Muscle layer of duodenum (tissue), 2 donors: ENCODE measurements at regions not wholly inside any gene's neighbourhood (a gene's known extent, or its start where the extent isn't known, plus 50 kb on each side); places are given as distances from the start of the nearest gene placed in this dataset.

Experiments
- H3K27ac ChIP-seq: one replicate; pipeline ENCODE4 v1.7.0; 2013; ENCODE audit warnings: mild to moderate bottlenecking, low read length
- H3K27me3 ChIP-seq: one replicate; pipeline ENCODE4 v1.7.0; 2013; ENCODE audit warnings: low read depth, mild to moderate bottlenecking, control low read depth, low read length
- H3K36me3 ChIP-seq, 2 donors: one replicate each; pipeline ENCODE4 v1.7.0; 2013; ENCODE audit warnings: low read length in 2 of 2, control low read depth in 1 of 2, mild to moderate bottlenecking in 1 of 2; ENCODE audit not compliant: insufficient read depth in 2 of 2, control insufficient read depth in 1 of 2
- H3K4me1 ChIP-seq, 2 donors: one replicate each; pipeline ENCODE4 v1.7.0; 2013; ENCODE audit warnings: low read length in 2 of 2, mild to moderate bottlenecking in 2 of 2, control low read depth in 1 of 2, moderate library complexity in 1 of 2; ENCODE audit not compliant: insufficient read depth in 2 of 2, control insufficient read depth in 1 of 2
- H3K4me3 ChIP-seq, 2 donors: one replicate each; pipeline ENCODE4 v1.7.0; 2013; ENCODE audit warnings: low read length in 2 of 2, low read depth in 1 of 2, mild to moderate bottlenecking in 1 of 2
- H3K9me3 ChIP-seq, 2 donors: one replicate each; pipeline ENCODE4 v1.7.0; 2013; ENCODE audit warnings: low read length in 2 of 2, control low read depth in 1 of 2, mild to moderate bottlenecking in 1 of 2; ENCODE audit not compliant: control insufficient read depth in 1 of 2
- donor health status: healthy.

GRCh38 chr11:116413301-116414242 lies 359.2 kb downstream of the BUD13 start:
- H3K27ac ChIP-seq = no peak overlapping the region

GRCh38 chr11:116412118-116412889 lies 360.5 kb downstream of the BUD13 start:
- peaks cover 0 to 8% of the 10 kb centered on the region in 2 donors for H3K4me1 ChIP-seq
- no peak overlapping the region for H3K27ac ChIP-seq

More at GRCh38 chr11:116413301-116414242, 359.2 kb downstream of the BUD13 start:
- H3K4me3 ChIP-seq = no peak overlapping the region
- H3K27me3 ChIP-seq = no peaks in the 10 kb centered on the region
- H3K36me3 ChIP-seq = no peaks in the 10 kb centered on the region
- H3K9me3 ChIP-seq = no peaks in the 10 kb centered on the region
- H3K4me1 ChIP-seq = peaks cover 0 to 8% of the 10 kb centered on the region in 2 donors

GRCh38 chr11:116409238-116409637 lies 363.5 kb downstream of the BUD13 start:
- Histone ChIP-seq H3K27me3 (no peaks in the 10 kb centered on the region), H3K9me3 (no peaks in the 10 kb centered on the region), H3K4me3 (no peak overlapping the region), H3K27ac (no peak overlapping the region), H3K4me1 (peaks cover 0 to 5% of the 10 kb centered on the region in 2 donors), H3K36me3 (no peaks in the 10 kb centered on the region)

More at GRCh38 chr11:116412118-116412889, 360.5 kb downstream of the BUD13 start:
- H3K36me3 ChIP-seq = no peaks in the 10 kb centered on the region
- no peak overlapping the region for H3K4me3 ChIP-seq
- no peaks in the 10 kb centered on the region for H3K9me3 ChIP-seq
- H3K27me3 ChIP-seq = no peaks in the 10 kb centered on the region

DNA sequence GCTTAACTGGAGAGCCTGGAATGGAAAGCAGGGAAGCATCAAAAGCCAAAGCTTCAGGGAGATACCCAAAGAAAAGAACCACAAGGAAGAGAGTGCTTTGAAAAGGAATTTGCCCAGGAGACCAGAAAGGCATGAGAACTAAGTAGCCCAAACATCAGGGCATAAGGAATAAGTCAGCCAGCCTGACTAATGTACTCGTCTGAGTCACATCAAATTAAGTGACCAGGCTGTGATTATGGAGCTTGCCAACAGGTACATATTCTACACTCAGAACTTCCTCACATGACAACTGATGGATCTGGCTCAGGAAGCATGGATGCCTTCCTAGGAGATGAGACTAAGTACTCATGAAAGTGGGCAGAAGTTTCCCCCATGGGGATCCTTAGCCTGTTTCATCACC lies 366.7 kb downstream of the BUD13 start:
- no peaks in the 10 kb centered on the region for H3K9me3 ChIP-seq
- no peaks in the 10 kb centered on the region for H3K36me3 ChIP-seq
- H3K27ac ChIP-seq = no peak overlapping the region
- H3K27me3 ChIP-seq = no peaks in the 10 kb centered on the region
- no peak overlapping the region for H3K4me3 ChIP-seq
- H3K4me1 ChIP-seq = no peaks in the 10 kb centered on the region

- Histone ChIP-seq H3K36me3 (no peaks in the 10 kb centered on the region), H3K9me3 (no peaks in the 10 kb centered on the region), H3K4me3 (no peak overlapping the region), H3K27ac (no peak overlapping the region), H3K4me1 (no peaks in the 10 kb centered on the region), H3K27me3 (no peaks in the 10 kb centered on the region)
Observed at GRCh38 chr11:116404462-116404798, 368.4 kb downstream of the BUD13 start.

DNA sequence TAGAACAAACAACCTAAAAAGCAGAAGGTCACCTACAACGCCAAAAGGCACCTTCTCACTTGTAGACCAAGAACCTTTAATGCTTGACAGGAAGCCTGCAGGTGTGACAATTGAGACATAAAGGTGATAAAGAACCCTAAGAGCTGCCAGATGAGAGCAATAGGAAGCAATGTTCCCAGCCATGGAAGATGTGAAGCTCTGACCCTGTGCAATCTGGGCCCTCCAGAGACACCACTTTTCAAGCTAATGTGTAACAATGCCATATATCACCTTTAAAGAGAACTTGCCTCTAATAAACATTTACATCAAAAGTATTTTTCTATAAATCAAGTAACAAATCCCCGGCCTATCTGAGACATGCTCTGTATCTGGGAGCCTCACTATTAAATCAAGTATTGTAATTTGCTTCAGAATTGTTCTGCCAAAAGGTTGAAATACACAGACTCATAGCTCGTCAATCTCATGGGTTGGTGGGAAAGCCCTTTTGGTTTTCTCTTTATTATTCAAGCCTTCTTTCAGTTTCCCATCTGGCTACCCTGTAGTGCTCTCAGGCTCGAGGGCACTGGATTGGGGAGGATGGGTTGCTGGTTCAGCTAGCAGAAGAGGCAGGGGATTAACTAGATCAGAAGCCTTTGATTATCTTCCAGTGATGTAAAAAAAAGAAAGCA lies 368.9 kb downstream of the BUD13 start:
- Histone ChIP-seq H3K27me3 (no peaks in the 10 kb centered on the region), H3K4me1 (no peaks in the 10 kb centered on the region), H3K9me3 (no peaks in the 10 kb centered on the region), H3K36me3 (no peaks in the 10 kb centered on the region), H3K4me3 (no peak overlapping the region), H3K27ac (no peak overlapping the region)

- Histone ChIP-seq H3K36me3 (no peaks in the 10 kb centered on the region), H3K9me3 (no peaks in the 10 kb centered on the region), H3K27me3 (no peaks in the 10 kb centered on the region), H3K27ac (no peak overlapping the region), H3K4me1 (no peaks in the 10 kb centered on the region), H3K4me3 (no peak overlapping the region)
Observed at GRCh38 chr11:116400081-116400480, 372.7 kb downstream of the BUD13 start.

GRCh38 chr11:116397602-116398084 lies 375.1 kb downstream of the BUD13 start:
- H3K4me3 ChIP-seq = no peak overlapping the region
- no peaks in the 10 kb centered on the region for H3K4me1 ChIP-seq
- no peak overlapping the region for H3K27ac ChIP-seq
- no peaks in the 10 kb centered on the region for H3K27me3 ChIP-seq
- peaks cover 0 to 4% of the 10 kb centered on the region in 2 donors for H3K9me3 ChIP-seq
- H3K36me3 ChIP-seq = no peaks in the 10 kb centered on the region

DNA sequence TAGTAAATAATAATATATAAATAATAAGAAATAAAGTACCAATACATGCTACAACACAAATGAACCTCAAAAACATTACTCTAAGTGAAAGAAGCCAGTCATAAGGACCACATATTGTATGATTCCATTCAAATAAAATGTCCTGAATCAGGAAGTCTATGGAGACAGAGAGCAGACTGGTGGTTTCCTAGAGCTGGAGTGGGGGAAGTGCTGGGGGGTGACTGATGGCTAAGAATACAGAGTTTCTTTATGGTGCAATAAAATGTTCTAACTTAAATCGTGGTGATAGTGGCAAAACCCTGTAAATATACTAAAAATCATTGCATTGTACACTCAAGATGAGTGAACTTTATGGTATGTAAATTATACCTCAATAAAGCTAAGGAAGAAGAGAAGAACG lies 376.5 kb downstream of the BUD13 start:
- Histone ChIP-seq H3K27me3 (no peaks in the 10 kb centered on the region), H3K4me3 (no peak overlapping the region), H3K9me3 (peaks cover 0 to 4% of the 10 kb centered on the region in 2 donors), H3K4me1 (no peaks in the 10 kb centered on the region), H3K27ac (no peak overlapping the region), H3K36me3 (no peaks in the 10 kb centered on the region)

DNA sequence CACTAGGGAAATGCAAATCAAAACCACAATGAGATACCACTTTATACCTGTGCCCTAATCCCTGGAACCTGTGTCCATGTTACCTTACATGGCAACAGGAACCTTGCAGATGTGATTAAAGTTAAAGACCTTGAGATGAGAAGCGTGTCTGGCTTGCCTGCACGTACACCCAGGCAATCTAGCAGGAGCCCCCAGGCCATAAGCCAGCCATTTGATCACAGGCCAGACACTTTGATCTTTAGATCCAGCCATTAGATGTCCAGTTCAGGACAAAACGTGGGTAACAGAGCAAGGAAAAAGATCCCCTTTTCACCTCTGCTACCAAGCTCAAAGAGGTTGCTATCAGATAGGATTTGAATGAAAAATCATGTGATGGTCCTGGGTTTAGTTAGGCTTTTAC lies 378.8 kb downstream of the BUD13 start:
- Histone ChIP-seq H3K27me3 (no peaks in the 10 kb centered on the region), H3K9me3 (peaks cover 0 to 4% of the 10 kb centered on the region in 2 donors), H3K36me3 (no peaks in the 10 kb centered on the region), H3K27ac (no peak overlapping the region), H3K4me3 (no peak overlapping the region), H3K4me1 (no peaks in the 10 kb centered on the region)

DNA sequence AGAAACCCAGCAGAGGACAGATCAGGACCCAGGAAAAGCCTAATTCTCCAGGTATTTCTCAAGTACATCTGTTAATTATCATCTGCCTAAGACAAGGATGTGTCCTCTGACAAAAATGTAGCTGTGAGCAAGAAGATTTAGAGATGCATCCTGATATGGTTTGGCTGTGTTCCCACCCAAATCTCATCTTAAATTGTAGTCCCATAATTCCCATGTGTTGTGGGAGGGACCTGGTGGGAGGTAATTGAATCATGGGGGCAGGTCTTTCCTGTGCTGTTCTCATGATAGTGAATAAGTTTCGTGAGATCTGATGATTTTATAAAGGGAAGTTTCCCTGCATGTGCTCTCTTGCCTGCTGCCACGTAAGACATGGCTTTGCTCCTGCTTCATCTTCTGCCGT lies 381.8 kb downstream of the BUD13 start:
- H3K27ac ChIP-seq = no peak overlapping the region

More for the DNA sequence above, 381.8 kb downstream of the BUD13 start:
- Histone ChIP-seq H3K4me1 (no peaks in the 10 kb centered on the region), H3K4me3 (no peak overlapping the region), H3K27me3 (no peaks in the 10 kb centered on the region), H3K36me3 (no peaks in the 10 kb centered on the region), H3K9me3 (peaks cover 0 to 4% of the 10 kb centered on the region in 2 donors)
